Fibroblast of skin of back (primary cell): ENCODE measurements at regions not wholly inside any gene's neighbourhood (a gene's known extent, or its start where the extent isn't known, plus 50 kb on each side); places are given as distances from the start of the nearest gene placed in this dataset.
"Not testable (repeated sequence)": the region's sequence is repeated elsewhere in the genome, so short reads cannot be mapped to it uniquely, and the experiment has no call there.

Source experiments
- DNase-seq: peaks from one replicate; pipeline ENCODE4 v3.0.0-alpha.2; 2013

GRCh38 chr13:70223911-70224310, 115.7 kb upstream of the KLHL1 start:
- no peak for DNase-seq

GRCh38 chr13:70222926-70223325, 114.7 kb upstream of the KLHL1 start:
- DNase-seq: no peak

GRCh38 chr13:70218618-70219017, 110.4 kb upstream of the KLHL1 start:
- no peak for DNase-seq

- DNase-seq: not testable (repeated sequence)
Measured at GRCh38 chr13:70208968-70209367, 100.7 kb upstream of the KLHL1 start.

- DNase-seq: no peak
Measured at GRCh38 chr13:70206671-70207070, 98.4 kb upstream of the KLHL1 start.

GRCh38 chr13:70203661-70204229, 95.5 kb upstream of the KLHL1 start:
- DNase-seq: no peak

- DNase-seq: no peak
Measured at GRCh38 chr13:70191034-70191433, 82.8 kb upstream of the KLHL1 start.

GRCh38 chr13:70189981-70190380, 81.7 kb upstream of the KLHL1 start:
- no peak for DNase-seq

GRCh38 chr13:70188567-70188966, 80.3 kb upstream of the KLHL1 start:
- no peak for DNase-seq

GRCh38 chr13:70183041-70183440, 74.8 kb upstream of the KLHL1 start:
- DNase-seq: peak; percentile 19
